Neutrophil (primary cell): ENCODE measurements at regions not wholly inside any gene's neighbourhood (a gene's known extent, or its start where the extent isn't known, plus 50 kb on each side); places are given as distances from the start of the nearest gene placed in this dataset.

Experiments used
- H3K27ac ChIP-seq: fragments of 200-600 bp; sonication (generic); 2 replicates; pipeline ENCODE4 v1.5.1; 2016; ENCODE audit warnings: mild to moderate bottlenecking, moderate library complexity
- H3K27me3 ChIP-seq: fragments of 200-600 bp; sonication (generic); 2 replicates; pipeline ENCODE4 v1.6.0; 2016; ENCODE audit warnings: mild to moderate bottlenecking
- H3K36me3 ChIP-seq: fragments of 200-600 bp; sonication (generic); 2 replicates; pipeline ENCODE4 v1.5.1; 2017
- H3K4me1 ChIP-seq, 2 experiments: fragments of 200-600 bp in 1 of 2; sonication (generic) in 1 of 2; 1 replicate in 1 of 2; 2 replicates in 1 of 2; pipeline versions ENCODE4 v1.5.1 to v1.6.1; 2013 to 2016; ENCODE audit warnings: low read depth in 1 of 2, low read length in 1 of 2, mild to moderate bottlenecking in 1 of 2, moderate library complexity in 1 of 2; ENCODE audit not compliant: control insufficient read depth in 1 of 2, insufficient read depth in 1 of 2
- H3K4me3 ChIP-seq, 2 experiments: fragments of 200-600 bp in 1 of 2; sonication (generic) in 1 of 2; 1 replicate in 1 of 2; 2 replicates in 1 of 2; pipeline ENCODE4 v1.5.1; 2013 to 2016; ENCODE audit warnings: low read depth in 1 of 2, low read length in 1 of 2, mild to moderate bottlenecking in 1 of 2, moderate library complexity in 1 of 2
- H3K9me3 ChIP-seq: fragments of 200-600 bp; sonication (generic); 2 replicates; pipeline ENCODE4 v1.5.1; 2016
- CTCF ChIP-seq: fragments of 200-600 bp; sonication (generic); IDR thresholded peaks from 2 replicates; pipeline ENCODE4 v1.5.1; 2016; ENCODE audit warnings: antibody characterized with exemption

GRCh38 chr2:58607448-58607847 lies 366.3 kb upstream of the FANCL start:
- Histone ChIP-seq H3K4me1 (no peaks in the 10 kb centered on the region), H3K27me3 (no peaks in the 10 kb centered on the region), H3K36me3 (no peaks in the 10 kb centered on the region), H3K9me3 (no peaks in the 10 kb centered on the region), H3K4me3 (no peak overlapping the region), H3K27ac (no peak overlapping the region)
- TF ChIP-seq CTCF = no peak

- Histone ChIP-seq H3K27me3 (no peaks in the 10 kb centered on the region), H3K27ac (no peak overlapping the region)
- TF ChIP-seq CTCF = no peak
Measured at GRCh38 chr2:58606799-58607198, 365.7 kb upstream of the FANCL start.

GRCh38 chr2:58604096-58604495 lies 363.0 kb upstream of the FANCL start:
- H3K36me3 ChIP-seq = no peaks in the 10 kb centered on the region

More at GRCh38 chr2:58606799-58607198, 365.7 kb upstream of the FANCL start:
- no peaks in the 10 kb centered on the region for H3K4me1 ChIP-seq
- no peak overlapping the region for H3K4me3 ChIP-seq
- H3K9me3 ChIP-seq = no peaks in the 10 kb centered on the region
- no peaks in the 10 kb centered on the region for H3K36me3 ChIP-seq

GRCh38 chr2:58601017-58601416 lies 359.9 kb upstream of the FANCL start:
- no peak for TF ChIP-seq CTCF
- H3K27ac ChIP-seq = no peak overlapping the region
- H3K4me1 ChIP-seq = no peaks in the 10 kb centered on the region

More at GRCh38 chr2:58604096-58604495, 363.0 kb upstream of the FANCL start:
- Histone ChIP-seq H3K4me1 (no peaks in the 10 kb centered on the region), H3K27ac (no peak overlapping the region), H3K4me3 (no peak overlapping the region), H3K9me3 (no peaks in the 10 kb centered on the region), H3K27me3 (no peaks in the 10 kb centered on the region)
- no peak for TF ChIP-seq CTCF

DNA sequence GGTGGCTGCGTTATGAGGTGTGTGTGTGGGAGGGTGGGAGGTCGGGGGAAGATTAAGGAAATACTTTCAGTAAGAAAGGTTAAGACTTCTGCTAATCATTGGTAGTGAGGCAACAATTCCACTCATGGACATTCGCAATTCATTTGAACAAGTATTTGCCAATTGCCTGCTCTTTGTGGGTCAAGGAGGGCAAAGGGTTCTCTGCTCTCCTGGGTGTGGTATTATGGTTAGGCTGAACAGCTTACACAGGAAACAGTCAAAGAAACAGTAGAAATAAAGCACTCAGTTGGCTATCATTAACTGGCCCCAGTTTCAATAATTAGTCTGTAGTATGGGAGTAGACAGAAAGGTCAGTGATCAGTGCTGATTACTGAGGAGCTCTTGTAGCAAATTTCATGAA lies 357.0 kb upstream of the FANCL start:
- Histone ChIP-seq H3K9me3 (no peaks in the 10 kb centered on the region), H3K4me3 (no peak overlapping the region), H3K27me3 (no peaks in the 10 kb centered on the region), H3K4me1 (no peaks in the 10 kb centered on the region), H3K36me3 (no peaks in the 10 kb centered on the region), H3K27ac (no peak overlapping the region)
- TF ChIP-seq CTCF = no peak

More at GRCh38 chr2:58601017-58601416, 359.9 kb upstream of the FANCL start:
- Histone ChIP-seq H3K4me3 (no peak overlapping the region), H3K27me3 (no peaks in the 10 kb centered on the region), H3K36me3 (no peaks in the 10 kb centered on the region), H3K9me3 (no peaks in the 10 kb centered on the region)

GRCh38 chr2:58595714-58596113 lies 354.6 kb upstream of the FANCL start:
- no peak overlapping the region for H3K4me3 ChIP-seq
- no peak for TF ChIP-seq CTCF
- H3K4me1 ChIP-seq = no peaks in the 10 kb centered on the region
- H3K27me3 ChIP-seq = no peaks in the 10 kb centered on the region
- H3K9me3 ChIP-seq = no peaks in the 10 kb centered on the region
- no peaks in the 10 kb centered on the region for H3K36me3 ChIP-seq
- H3K27ac ChIP-seq = no peak overlapping the region
